ENCODE measurements at regions not wholly inside any gene's neighbourhood (a gene's known extent, or its start where the extent isn't known, plus 50 kb on each side); places are given as distances from the start of the nearest gene placed in this dataset.

- ATAC-seq: no peak
Observed at GRCh38 chr7:35498416-35498815, 196.5 kb downstream of the HERPUD2 start.

DNA sequence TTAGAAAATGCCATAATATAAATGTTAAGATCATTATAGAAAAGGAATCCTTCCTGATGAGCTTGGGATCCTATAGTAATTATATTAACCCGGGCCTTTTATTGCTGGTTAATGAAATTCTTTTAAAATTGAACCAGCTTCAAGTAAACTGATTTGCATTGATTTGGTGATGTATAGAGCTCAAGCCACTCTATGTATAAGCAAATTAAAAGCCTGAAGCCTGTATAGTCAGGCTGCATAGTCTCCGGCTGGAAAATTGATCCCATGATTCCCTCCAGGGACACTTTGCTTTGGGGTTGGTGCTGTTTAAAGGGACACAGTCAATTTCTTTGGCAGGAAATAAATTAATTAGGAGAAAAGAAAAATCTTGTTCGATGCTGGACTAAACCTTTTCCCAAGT is 199.1 kb downstream of the HERPUD2 start:
- no peak for ATAC-seq

GRCh38 chr7:35495377-35495776 is 199.6 kb downstream of the HERPUD2 start:
- ATAC-seq: no peak

GRCh38 chr7:35494407-35494806 is 200.5 kb downstream of the HERPUD2 start:
- ATAC-seq: no peak

GRCh38 chr7:35492451-35493175 is 202.3 kb downstream of the HERPUD2 start:
- ATAC-seq: no peak

DNA sequence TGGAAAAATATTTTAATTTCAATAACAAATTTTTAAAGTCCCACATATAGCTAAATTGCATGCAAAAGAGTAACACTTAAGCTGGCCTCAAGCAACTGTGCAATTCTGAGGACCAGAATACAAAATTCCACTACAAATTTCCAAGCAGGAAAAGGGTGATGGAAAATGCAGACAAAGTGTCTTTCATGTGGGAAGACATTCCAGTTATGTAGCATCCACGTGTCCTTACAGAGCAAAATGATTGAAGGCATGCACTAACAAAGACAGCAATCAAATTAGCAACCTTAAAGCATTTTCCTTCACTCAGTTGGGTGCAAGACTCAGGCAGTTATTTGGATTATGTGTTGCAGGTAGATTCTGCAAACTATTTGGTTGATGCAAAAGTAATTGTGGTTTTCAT is 203.7 kb downstream of the HERPUD2 start:
- ATAC-seq: no peak

DNA sequence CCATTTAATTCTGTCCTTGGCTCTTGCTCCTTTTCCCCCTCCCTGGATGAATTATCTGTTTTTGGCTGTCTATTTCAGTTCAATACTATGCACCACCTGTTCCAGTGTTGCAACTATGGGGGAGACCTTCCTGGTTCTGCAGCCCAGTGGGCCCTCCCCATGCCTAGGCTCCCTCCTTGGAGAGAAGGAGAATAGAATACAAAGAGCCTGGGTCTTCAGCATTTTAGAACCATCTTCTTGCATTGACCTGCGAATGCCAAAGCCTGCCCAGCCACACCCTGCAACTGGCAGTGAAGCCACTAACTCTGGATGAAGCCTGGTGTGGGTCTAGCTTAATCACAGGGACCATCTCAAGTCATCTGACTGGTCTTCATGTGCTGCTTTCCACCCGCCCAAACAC is 207.1 kb downstream of the HERPUD2 start:
- no peak for ATAC-seq

- ATAC-seq: no peak
Observed at GRCh38 chr7:35487402-35487801, 207.5 kb downstream of the HERPUD2 start.

- ATAC-seq: no peak
Observed at GRCh38 chr7:35485436-35485835, 209.5 kb downstream of the HERPUD2 start.

- no peak for ATAC-seq
Observed at GRCh38 chr7:35483568-35483967, 211.4 kb downstream of the HERPUD2 start.

- no peak for ATAC-seq
Observed at GRCh38 chr7:35482231-35482630, 212.7 kb downstream of the HERPUD2 start.

- no peak for ATAC-seq
Observed at GRCh38 chr7:35480806-35481205, 214.1 kb downstream of the HERPUD2 start.

GRCh38 chr7:35477609-35478008 is 217.3 kb downstream of the HERPUD2 start:
- no peak for ATAC-seq

DNA sequence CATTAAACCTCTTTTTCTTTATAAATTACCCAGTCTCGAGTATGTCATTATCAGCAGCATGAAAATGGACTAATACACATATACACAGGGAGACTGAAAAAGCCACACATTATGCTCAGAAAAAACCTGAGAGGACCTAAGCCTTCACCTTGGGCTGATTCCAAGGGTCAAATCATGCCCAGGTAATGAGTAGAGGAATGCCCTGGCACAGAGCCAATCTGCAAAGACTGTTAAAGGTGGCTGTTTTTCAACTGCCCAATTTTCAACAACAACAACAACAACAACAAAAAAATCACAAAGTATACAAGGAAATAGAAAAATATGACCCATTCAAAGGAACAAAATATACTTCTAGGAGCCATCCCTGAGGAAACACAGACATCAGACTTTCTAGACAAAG is 220.2 kb upstream of the TBX20 start:
- no peak for ATAC-seq

- no peak for ATAC-seq
Observed at GRCh38 chr7:35468606-35469005, 214.7 kb upstream of the TBX20 start.

DNA sequence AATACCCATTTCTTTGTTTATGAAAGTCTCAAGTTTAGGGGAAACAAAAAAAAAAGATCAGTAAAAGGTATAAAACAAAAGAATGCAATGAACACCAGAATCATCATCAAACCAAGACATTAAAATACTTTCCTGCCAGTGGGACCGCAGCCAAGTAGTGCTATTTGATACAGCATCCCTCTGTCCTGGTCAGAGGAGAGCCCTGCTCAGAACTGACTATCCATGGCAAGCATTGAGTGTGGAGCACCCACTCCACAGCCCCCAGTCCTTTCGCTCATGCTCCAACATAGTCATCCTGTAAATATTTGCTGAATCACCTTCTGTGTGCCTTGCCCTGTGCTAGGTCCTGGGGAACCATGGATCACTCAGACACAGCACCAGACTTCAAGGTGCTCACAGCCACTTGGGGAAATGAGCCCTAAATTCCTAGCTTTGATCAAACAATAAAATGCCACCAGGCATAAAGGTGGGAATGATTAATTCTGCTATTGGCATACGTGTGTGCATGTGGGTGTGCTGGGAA is 213.6 kb upstream of the TBX20 start:
- no peak for ATAC-seq

DNA sequence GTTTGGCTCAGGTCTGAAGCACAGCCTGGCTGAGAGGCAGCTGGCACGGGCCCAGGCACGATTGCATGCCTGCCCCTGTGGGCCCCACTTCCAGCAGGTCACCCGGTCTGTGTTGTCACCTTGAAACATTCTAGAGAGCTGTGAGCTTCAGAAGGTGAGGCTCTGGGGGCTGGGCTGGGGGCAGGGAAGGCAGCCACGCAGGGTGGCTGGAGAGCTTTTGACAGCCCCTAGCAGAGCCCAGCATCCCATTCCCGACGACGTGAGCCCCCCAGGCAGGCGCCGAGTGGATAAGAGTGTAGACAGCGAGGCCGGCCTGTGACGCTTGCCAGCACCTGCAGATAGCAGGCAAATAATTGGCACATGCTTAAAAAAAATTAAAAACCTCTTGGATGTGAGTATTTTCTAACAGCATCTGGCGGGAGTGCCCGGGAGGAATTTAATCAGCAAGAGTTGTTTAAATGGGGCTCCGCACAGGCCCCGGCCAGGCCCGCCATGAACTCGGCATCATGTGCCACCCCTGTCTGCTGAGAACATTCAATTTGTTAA is 212.0 kb upstream of the TBX20 start:
- no peak for ATAC-seq

- ATAC-seq: no peak
Observed at GRCh38 chr7:35463751-35464150, 209.9 kb upstream of the TBX20 start.

- no peak for ATAC-seq
Observed at GRCh38 chr7:35463176-35463700, 209.3 kb upstream of the TBX20 start.

GRCh38 chr7:35454575-35455385 is 200.9 kb upstream of the TBX20 start:
- no peak for ATAC-seq

DNA sequence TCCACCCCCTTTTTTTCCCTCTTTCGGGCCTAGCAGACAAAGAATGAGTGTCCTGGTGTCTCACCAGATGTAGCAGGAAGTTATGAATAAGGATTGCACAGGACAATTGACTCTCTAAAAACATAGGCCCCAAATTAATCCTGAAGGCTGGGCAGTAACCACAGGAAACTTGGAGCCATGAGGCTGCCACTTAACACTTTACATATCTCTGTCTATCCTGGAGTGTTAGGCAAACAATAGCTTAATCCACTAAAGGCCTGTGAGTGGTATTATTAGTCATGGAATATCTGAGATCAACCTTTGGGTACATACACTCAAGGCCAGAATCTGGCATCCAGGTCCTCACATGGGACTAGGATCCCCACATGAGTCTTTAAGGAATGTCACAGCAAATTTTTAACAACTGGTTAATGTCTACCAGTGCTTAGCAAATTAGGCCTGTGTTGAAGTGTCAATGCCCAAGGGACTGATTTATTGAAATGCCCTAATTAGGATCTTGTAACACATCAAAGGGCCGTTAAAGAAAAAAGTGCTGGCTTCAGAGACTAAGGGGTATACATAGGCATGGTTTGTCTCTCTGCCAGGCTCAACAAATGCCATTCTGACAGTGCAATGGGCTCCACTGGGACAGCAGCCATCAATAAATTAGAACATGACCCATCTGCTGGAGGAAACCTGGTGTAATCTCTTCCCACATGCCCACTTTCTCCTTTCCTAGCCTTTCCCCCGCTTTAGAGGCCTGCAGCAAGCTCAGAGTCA is 196.7 kb upstream of the TBX20 start:
- no peak for ATAC-seq

DNA sequence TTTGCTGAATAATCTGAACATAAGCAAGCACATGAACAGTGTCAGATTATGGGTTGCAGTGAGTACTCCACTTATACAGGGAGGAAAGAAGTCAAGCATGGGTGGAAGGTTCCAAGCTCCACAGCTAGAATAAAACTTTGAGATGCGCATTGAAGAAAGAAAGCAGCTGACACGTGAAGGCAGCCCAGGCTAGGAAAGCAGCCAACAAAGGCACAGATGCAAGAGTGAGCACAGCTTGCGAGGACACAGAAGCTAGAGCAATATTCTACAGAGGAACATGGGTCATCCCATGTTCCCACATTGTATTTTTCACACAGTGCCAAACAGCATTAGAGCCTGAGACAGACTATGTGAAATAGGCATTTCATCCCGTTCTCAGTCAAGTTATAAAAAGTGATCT is 194.6 kb upstream of the TBX20 start:
- no peak for ATAC-seq

GRCh38 chr7:35446091-35446490 is 192.2 kb upstream of the TBX20 start:
- no peak for ATAC-seq
